HEK293 (cell line): ENCODE measurements at regions not wholly inside any gene's neighbourhood (a gene's known extent, or its start where the extent isn't known, plus 50 kb on each side); places are given as distances from the start of the nearest gene placed in this dataset.

Experiments
- CTCF ChIA-PET: fragments of 350-600 bp; formaldehyde crosslinking; extraction: SDS; loops from one replicate; lab custom pipeline; 2021; ENCODE audit warnings: antibody characterized with exemption; lab: Yijun Ruan, JAX
- POLR2A ChIA-PET: fragments of 300-600 bp; formaldehyde crosslinking; extraction: SDS; loops from one replicate; lab custom pipeline; 2020; ENCODE audit warnings: antibody characterized with exemption, inconsistent platforms; lab: Yijun Ruan, JAX
- H3K27ac ChIP-seq: fragments of 200-500 bp; sonication (Bioruptor generic); 2 replicates; pipeline ENCODE4 v1.5.1; 2014; ENCODE audit warnings: low read depth, low read length, control low read depth, inconsistent platforms; ENCODE audit errors: extremely low read depth
- H3K36me3 ChIP-seq, 2 experiments: fragments of 200-500 bp in 1 of 2; sonication (Bioruptor generic) in 1 of 2; 1 replicate in 1 of 2; 2 replicates in 1 of 2; pipeline ENCODE4 v1.5.1; 2014 to 2017; ENCODE audit warnings: inconsistent platforms in 2 of 2, low read length in 2 of 2; ENCODE audit not compliant: control insufficient read depth in 2 of 2, insufficient read depth in 1 of 2
- H3K4me1 ChIP-seq: fragments of 200-500 bp; sonication (Bioruptor generic); 2 replicates; pipeline ENCODE4 v1.5.1; 2014; ENCODE audit warnings: mild to moderate bottlenecking, low read length, inconsistent platforms; ENCODE audit not compliant: control insufficient read depth, insufficient read depth
- H3K4me3 ChIP-seq: 2 replicates; pipeline ENCODE4 v1.5.1; 2011; ENCODE audit warnings: low read depth, mild to moderate bottlenecking, control low read depth, low read length, moderate library complexity
- H3K9me3 ChIP-seq: fragments of 200-500 bp; sonication (Bioruptor generic); 2 replicates; pipeline ENCODE4 v1.5.1; 2014; ENCODE audit warnings: low read depth, low read length, inconsistent platforms; ENCODE audit not compliant: control insufficient read depth, insufficient read depth
- ATF2 ChIP-seq: fragments of 450-650 bp; formaldehyde crosslinking; IDR thresholded peaks from 2 replicates; pipeline ENCODE4 v1.5.1; 2016; ENCODE audit warnings: missing biosample characterization, missing genetic modification characterization, low read depth
- BCL11A ChIP-seq: fragments of 450-650 bp; formaldehyde crosslinking; IDR thresholded peaks from 2 replicates; pipeline ENCODE4 v1.5.1; 2016; ENCODE audit warnings: low read depth, missing biosample characterization, missing genetic modification characterization
- GFI1B ChIP-seq: fragments of 450-650 bp; formaldehyde crosslinking; IDR thresholded peaks from 2 replicates; pipeline ENCODE4 v1.5.1; 2016; ENCODE audit warnings: missing biosample characterization, missing genetic modification characterization
- INSM2 ChIP-seq: fragments of 450-650 bp; formaldehyde crosslinking; IDR thresholded peaks from 2 replicates; pipeline ENCODE4 v1.5.1; 2016; ENCODE audit warnings: missing biosample characterization, missing genetic modification characterization
- KLF10 ChIP-seq: fragments of 450-650 bp; IDR thresholded peaks from 2 replicates; pipeline ENCODE4 v1.5.1; 2018; ENCODE audit warnings: missing biosample characterization, mild to moderate bottlenecking, missing genetic modification characterization
- KLF9 ChIP-seq: fragments of 450-650 bp; formaldehyde crosslinking; IDR thresholded peaks from 2 replicates; pipeline ENCODE4 v1.5.1; 2016; ENCODE audit warnings: missing biosample characterization, missing genetic modification characterization, low read depth
- TSHZ1 ChIP-seq: fragments of 450-650 bp; formaldehyde crosslinking; IDR thresholded peaks from 2 replicates; pipeline ENCODE4 v1.5.1; 2016; ENCODE audit warnings: missing biosample characterization, missing genetic modification characterization, borderline replicate concordance
- ZBTB6 ChIP-seq: fragments of 450-650 bp; formaldehyde crosslinking; IDR thresholded peaks from 2 replicates; pipeline ENCODE4 v1.5.1; 2017; ENCODE audit warnings: missing biosample characterization, missing genetic modification characterization
- ZFP37 ChIP-seq: fragments of 450-650 bp; formaldehyde crosslinking; IDR thresholded peaks from 2 replicates; pipeline ENCODE4 v1.5.1; 2016; ENCODE audit warnings: missing biosample characterization, missing genetic modification characterization
- ZNF133 ChIP-seq: fragments of 450-650 bp; formaldehyde crosslinking; IDR thresholded peaks from 2 replicates; pipeline ENCODE4 v1.5.1; 2016; ENCODE audit warnings: missing biosample characterization, missing genetic modification characterization
- ZNF223 ChIP-seq: fragments of 450-650 bp; formaldehyde crosslinking; IDR thresholded peaks from 2 replicates; pipeline ENCODE4 v1.5.1; 2016; ENCODE audit warnings: missing biosample characterization, missing genetic modification characterization
- ZNF324 ChIP-seq: fragments of 450-650 bp; formaldehyde crosslinking; IDR thresholded peaks from 2 replicates; pipeline ENCODE4 v1.5.1; 2016; ENCODE audit warnings: missing biosample characterization, missing genetic modification characterization
- ZNF350 ChIP-seq: fragments of 450-650 bp; formaldehyde crosslinking; IDR thresholded peaks from 2 replicates; pipeline ENCODE4 v1.5.0; 2017; ENCODE audit warnings: missing biosample characterization, mild to moderate bottlenecking, missing genetic modification characterization
- ZNF366 ChIP-seq: fragments of 450-650 bp; formaldehyde crosslinking; conservative IDR thresholded peaks from 2 replicates; pipeline ENCODE4 v1.5.1; 2016; ENCODE audit warnings: missing biosample characterization, missing genetic modification characterization
- ZNF654 ChIP-seq: fragments of 450-650 bp; formaldehyde crosslinking; IDR thresholded peaks from 2 replicates; pipeline ENCODE4 v1.5.1; 2016; ENCODE audit warnings: low read depth, missing biosample characterization, missing genetic modification characterization
- ZNF658 ChIP-seq: fragments of 450-650 bp; formaldehyde crosslinking; IDR thresholded peaks from 2 replicates; pipeline ENCODE4; 2016; ENCODE audit warnings: missing biosample characterization, missing genetic modification characterization
- ZNF660 ChIP-seq: fragments of 450-650 bp; IDR thresholded peaks from 2 replicates; pipeline ENCODE4 v1.5.1; 2018; ENCODE audit warnings: missing biosample characterization, mild to moderate bottlenecking, missing genetic modification characterization
- ZNF785 ChIP-seq: fragments of 450-650 bp; formaldehyde crosslinking; IDR thresholded peaks from 2 replicates; pipeline ENCODE4 v1.5.1; 2016; ENCODE audit warnings: missing biosample characterization, missing genetic modification characterization
- TF ChIP-seq, protein P1 (sequence below): fragments of 450-650 bp; formaldehyde crosslinking; IDR thresholded peaks from 2 replicates; pipeline ENCODE4 v1.5.1; 2017; ENCODE audit warnings: missing biosample characterization, missing genetic modification characterization
- TF ChIP-seq, protein P2 (sequence below): fragments of 450-650 bp; formaldehyde crosslinking; IDR thresholded peaks from 2 replicates; pipeline ENCODE4 v1.5.1; 2016; ENCODE audit warnings: missing biosample characterization, missing genetic modification characterization
- TF ChIP-seq, protein P3 (sequence below): fragments of 450-650 bp; formaldehyde crosslinking; IDR thresholded peaks from 2 replicates; pipeline ENCODE4 v1.5.1; 2016; ENCODE audit warnings: missing biosample characterization, missing genetic modification characterization

GRCh38 chr4:59400334-59400733, 1799.8 kb upstream of the ADGRL3 start:
- TF ChIP-seq ZNF350 (no peak), ZBTB6 (tag by site-specific recombination) (no peak), ZNF133 (tag by site-specific recombination) (no peak), BCL11A (tag by site-specific recombination) (no peak), ZFP37 (tag by site-specific recombination) (no peak), ZNF223 (tag by site-specific recombination) (no peak), ZNF660 (no peak), ZNF324 (tag by site-specific recombination) (no peak), TSHZ1 (tag by site-specific recombination) (no peak), KLF10 (tag by site-specific recombination) (no peak)
- TF ChIP-seq, protein P1, sequence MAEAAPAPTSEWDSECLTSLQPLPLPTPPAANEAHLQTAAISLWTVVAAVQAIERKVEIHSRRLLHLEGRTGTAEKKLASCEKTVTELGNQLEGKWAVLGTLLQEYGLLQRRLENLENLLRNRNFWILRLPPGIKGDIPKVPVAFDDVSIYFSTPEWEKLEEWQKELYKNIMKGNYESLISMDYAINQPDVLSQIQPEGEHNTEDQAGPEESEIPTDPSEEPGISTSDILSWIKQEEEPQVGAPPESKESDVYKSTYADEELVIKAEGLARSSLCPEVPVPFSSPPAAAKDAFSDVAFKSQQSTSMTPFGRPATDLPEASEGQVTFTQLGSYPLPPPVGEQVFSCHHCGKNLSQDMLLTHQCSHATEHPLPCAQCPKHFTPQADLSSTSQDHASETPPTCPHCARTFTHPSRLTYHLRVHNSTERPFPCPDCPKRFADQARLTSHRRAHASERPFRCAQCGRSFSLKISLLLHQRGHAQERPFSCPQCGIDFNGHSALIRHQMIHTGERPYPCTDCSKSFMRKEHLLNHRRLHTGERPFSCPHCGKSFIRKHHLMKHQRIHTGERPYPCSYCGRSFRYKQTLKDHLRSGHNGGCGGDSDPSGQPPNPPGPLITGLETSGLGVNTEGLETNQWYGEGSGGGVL (tag by site-specific recombination) = no peak
- TF ChIP-seq, protein P2, sequence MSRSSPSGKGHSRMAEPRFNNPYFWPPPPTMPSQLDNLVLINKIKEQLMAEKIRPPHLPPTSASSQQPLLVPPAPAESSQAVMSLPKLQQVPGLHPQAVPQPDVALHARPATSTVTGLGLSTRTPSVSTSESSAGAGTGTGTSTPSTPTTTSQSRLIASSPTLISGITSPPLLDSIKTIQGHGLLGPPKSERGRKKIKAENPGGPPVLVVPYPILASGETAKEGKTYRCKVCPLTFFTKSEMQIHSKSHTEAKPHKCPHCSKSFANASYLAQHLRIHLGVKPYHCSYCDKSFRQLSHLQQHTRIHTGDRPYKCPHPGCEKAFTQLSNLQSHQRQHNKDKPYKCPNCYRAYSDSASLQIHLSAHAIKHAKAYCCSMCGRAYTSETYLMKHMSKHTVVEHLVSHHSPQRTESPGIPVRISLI (tag by site-specific recombination) = no peak
- TF ChIP-seq, all 188 proteins: peak for 0

DNA sequence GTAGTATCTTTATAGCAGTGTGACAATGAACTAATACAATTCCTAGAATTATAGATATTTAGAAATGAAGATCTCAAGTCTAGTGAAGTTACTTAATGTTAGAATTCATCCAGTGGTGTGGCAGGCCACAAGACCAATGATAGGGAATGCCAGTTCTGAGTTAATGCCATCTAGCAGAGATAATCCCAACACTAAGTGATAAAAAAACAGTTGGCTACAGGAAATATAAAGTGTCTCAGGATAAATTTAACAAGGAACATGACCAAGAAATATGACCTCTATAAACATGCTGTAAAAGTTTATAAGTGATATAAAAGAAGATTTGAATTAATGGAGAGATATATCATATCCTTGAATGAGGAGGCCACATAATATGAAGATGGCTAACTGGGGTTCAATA, 1790.5 kb upstream of the ADGRL3 start:
- no peak overlapping the region for H3K27ac ChIP-seq
- POLR2A ChIA-PET = no interaction called here
- CTCF ChIA-PET = no interaction called here
- no peaks in the 10 kb centered on the region for H3K4me1 ChIP-seq
- no peaks in the 10 kb centered on the region for H3K36me3 ChIP-seq
- no peaks in the 10 kb centered on the region for H3K9me3 ChIP-seq
- TF ChIP-seq INSM2 (no peak), ZNF785 (no peak), BCL11A (tag by site-specific recombination) (no peak), GFI1B (no peak), KLF9 (tag by site-specific recombination) (no peak), ZNF654 (tag by site-specific recombination) (no peak), ZNF658 (no peak), ZNF366 (tag by site-specific recombination) (no peak), ATF2 (tag by site-specific recombination) (no peak)
- TF ChIP-seq, protein P3, sequence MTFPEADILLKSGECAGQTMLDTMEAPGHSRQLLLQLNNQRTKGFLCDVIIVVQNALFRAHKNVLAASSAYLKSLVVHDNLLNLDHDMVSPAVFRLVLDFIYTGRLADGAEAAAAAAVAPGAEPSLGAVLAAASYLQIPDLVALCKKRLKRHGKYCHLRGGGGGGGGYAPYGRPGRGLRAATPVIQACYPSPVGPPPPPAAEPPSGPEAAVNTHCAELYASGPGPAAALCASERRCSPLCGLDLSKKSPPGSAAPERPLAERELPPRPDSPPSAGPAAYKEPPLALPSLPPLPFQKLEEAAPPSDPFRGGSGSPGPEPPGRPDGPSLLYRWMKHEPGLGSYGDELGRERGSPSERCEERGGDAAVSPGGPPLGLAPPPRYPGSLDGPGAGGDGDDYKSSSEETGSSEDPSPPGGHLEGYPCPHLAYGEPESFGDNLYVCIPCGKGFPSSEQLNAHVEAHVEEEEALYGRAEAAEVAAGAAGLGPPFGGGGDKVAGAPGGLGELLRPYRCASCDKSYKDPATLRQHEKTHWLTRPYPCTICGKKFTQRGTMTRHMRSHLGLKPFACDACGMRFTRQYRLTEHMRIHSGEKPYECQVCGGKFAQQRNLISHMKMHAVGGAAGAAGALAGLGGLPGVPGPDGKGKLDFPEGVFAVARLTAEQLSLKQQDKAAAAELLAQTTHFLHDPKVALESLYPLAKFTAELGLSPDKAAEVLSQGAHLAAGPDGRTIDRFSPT = no peak
- no peak overlapping the region for H3K4me3 ChIP-seq

More at GRCh38 chr4:59400334-59400733, 1799.8 kb upstream of the ADGRL3 start:
- ChIA-PET POLR2A (no interaction called here), CTCF (no interaction called here)
- H3K27ac ChIP-seq = no peak overlapping the region
- no peaks in the 10 kb centered on the region for H3K9me3 ChIP-seq
- no peaks in the 10 kb centered on the region for H3K4me1 ChIP-seq
- H3K36me3 ChIP-seq = no peaks in the 10 kb centered on the region
- H3K4me3 ChIP-seq = no peak overlapping the region
